GDM1 (cell line): ENCODE measurements at regions not wholly inside any gene's neighbourhood (a gene's known extent, or its start where the extent isn't known, plus 50 kb on each side); places are given as distances from the start of the nearest gene placed in this dataset.

Experiments used
- DNase-seq: peaks from one replicate; lab custom pipeline; 2025; lab: John Stamatoyannopoulos, UW

- no peak for DNase-seq
Measured at GRCh38 chr12:89959179-89959578, 250.5 kb upstream of the ATP2B1 start.

GRCh38 chr12:89954259-89954658 is 245.6 kb upstream of the ATP2B1 start:
- DNase-seq: no peak

GRCh38 chr12:89951694-89952060 is 243.0 kb upstream of the ATP2B1 start:
- DNase-seq: no peak

GRCh38 chr12:89951050-89951693 is 242.5 kb upstream of the ATP2B1 start:
- DNase-seq: no peak

- no peak for DNase-seq
Measured at GRCh38 chr12:89950421-89950820, 241.8 kb upstream of the ATP2B1 start.

- DNase-seq: no peak
Measured at GRCh38 chr12:89949457-89950195, 241.0 kb upstream of the ATP2B1 start.

- no peak for DNase-seq
Measured at GRCh38 chr12:89948271-89949175, 239.9 kb upstream of the ATP2B1 start.

GRCh38 chr12:89947437-89948270 is 239.0 kb upstream of the ATP2B1 start:
- no peak for DNase-seq

- no peak for DNase-seq
Measured at GRCh38 chr12:89946518-89947135, 238.0 kb upstream of the ATP2B1 start.

- DNase-seq: no peak
Measured at GRCh38 chr12:89945123-89945522, 236.5 kb upstream of the ATP2B1 start.

GRCh38 chr12:89943463-89943862 is 234.8 kb upstream of the ATP2B1 start:
- no peak for DNase-seq

GRCh38 chr12:89941436-89941835 is 232.8 kb upstream of the ATP2B1 start:
- no peak for DNase-seq

GRCh38 chr12:89939522-89940215 is 231.0 kb upstream of the ATP2B1 start:
- no peak for DNase-seq

GRCh38 chr12:89936631-89937030 is 228.0 kb upstream of the ATP2B1 start:
- DNase-seq: no peak

GRCh38 chr12:89935850-89936249 is 227.2 kb upstream of the ATP2B1 start:
- no peak for DNase-seq

- no peak for DNase-seq
Measured at GRCh38 chr12:89933911-89934310, 225.3 kb upstream of the ATP2B1 start.

- DNase-seq: no peak
Measured at GRCh38 chr12:89932954-89933353, 224.3 kb upstream of the ATP2B1 start.

GRCh38 chr12:89928467-89928866 is 219.8 kb upstream of the ATP2B1 start:
- no peak for DNase-seq

- no peak for DNase-seq
Measured at GRCh38 chr12:89927226-89927698, 218.6 kb upstream of the ATP2B1 start.

- DNase-seq: no peak
Measured at GRCh38 chr12:89924191-89924590, 215.6 kb upstream of the ATP2B1 start.

GRCh38 chr12:89923091-89923490 is 214.5 kb upstream of the ATP2B1 start:
- DNase-seq: no peak
